SK-N-SH treated with all-trans-retinoic acid at 6 μM for 48 hours (cell line): ENCODE measurements at regions not wholly inside any gene's neighbourhood (a gene's known extent, or its start where the extent isn't known, plus 50 kb on each side); places are given as distances from the start of the nearest gene placed in this dataset.

Experiments
- ATAC-seq: fragments of 200-7000 bp; cut with Tn5 transposase; 3 replicates; pipeline ENCODE4 v1.9.1; 2020; ENCODE audit warnings: mild to moderate bottlenecking, moderate library complexity
- ARNTL ChIP-seq: fragments of 450-650 bp; formaldehyde crosslinking; IDR thresholded peaks from 2 replicates; pipeline ENCODE4 v1.5.0; 2020; ENCODE audit warnings: low read depth, mild to moderate bottlenecking, moderate library complexity, borderline replicate concordance
- BACH2 ChIP-seq: fragments of 250-450 bp; sonication (Bioruptor Pico); IDR thresholded peaks from 2 replicates; pipeline ENCODE4 v1.9.0; 2021; ENCODE audit warnings: mild to moderate bottlenecking, borderline replicate concordance
- CREB5 ChIP-seq: fragments of 250-450 bp; sonication (Bioruptor Pico); IDR thresholded peaks from 2 replicates; pipeline ENCODE4 v1.5.1; 2020; ENCODE audit warnings: low read depth, mild to moderate bottlenecking, moderate library complexity
- CSDC2 ChIP-seq: fragments of 250-450 bp; sonication (Bioruptor Pico); IDR thresholded peaks from 2 replicates; pipeline ENCODE4 v1.5.0; 2020; ENCODE audit warnings: mild to moderate bottlenecking, moderate library complexity
- ESRRG ChIP-seq: fragments of 250-450 bp; sonication (Bioruptor Pico); IDR thresholded peaks from 2 replicates; pipeline ENCODE4 v1.6.1; 2021; ENCODE audit warnings: mild to moderate bottlenecking
- OSR1 ChIP-seq: fragments of 250-450 bp; sonication (Bioruptor Pico); IDR thresholded peaks from 2 replicates; pipeline ENCODE4 v1.8.0; 2022; ENCODE audit warnings: moderate library complexity, mild to moderate bottlenecking, inconsistent platforms
- PPARA ChIP-seq: fragments of 250-450 bp; sonication (Bioruptor Pico); IDR thresholded peaks from 2 replicates; pipeline ENCODE4 v1.5.0; 2020; ENCODE audit warnings: mild to moderate bottlenecking, borderline replicate concordance
- RARB ChIP-seq: fragments of 250-450 bp; sonication (Bioruptor Pico); IDR thresholded peaks from 2 replicates; pipeline ENCODE4 v1.8.0; 2021; ENCODE audit warnings: mild to moderate bottlenecking, moderate library complexity
- SNAI2 ChIP-seq: fragments of 250-450 bp; sonication (Bioruptor Pico); IDR thresholded peaks from 2 replicates; pipeline ENCODE4 v1.5.0; 2020; ENCODE audit warnings: mild to moderate bottlenecking, moderate library complexity
- TCF4 ChIP-seq: fragments of 250-450 bp; sonication (Bioruptor Pico); IDR thresholded peaks from 2 replicates; pipeline ENCODE4 v1.8.0; 2021; ENCODE audit warnings: mild to moderate bottlenecking, moderate library complexity, borderline replicate concordance
- TOX ChIP-seq: fragments of 250-450 bp; sonication (Bioruptor Pico); IDR thresholded peaks from 2 replicates; pipeline ENCODE4 v1.8.0; 2021; ENCODE audit warnings: mild to moderate bottlenecking, moderate library complexity, borderline replicate concordance
- ZC3H10 ChIP-seq: fragments of 250-450 bp; sonication (Bioruptor Pico); IDR thresholded peaks from 2 replicates; pipeline ENCODE4 v1.5.1; 2021; ENCODE audit warnings: mild to moderate bottlenecking, moderate library complexity
- ZFP3 ChIP-seq: fragments of 250-450 bp; sonication (Bioruptor Pico); IDR thresholded peaks from 2 replicates; pipeline ENCODE4 v1.5.0; 2020; ENCODE audit warnings: mild to moderate bottlenecking, moderate library complexity
- ZFP30 ChIP-seq: fragments of 450-650 bp; formaldehyde crosslinking; IDR thresholded peaks from 2 replicates; pipeline ENCODE4 v1.5.0; 2022; ENCODE audit warnings: mild to moderate bottlenecking, moderate library complexity
- ZNF565 ChIP-seq: fragments of 450-650 bp; formaldehyde crosslinking; conservative IDR thresholded peaks from 2 replicates; pipeline ENCODE4 v1.5.0; 2020; ENCODE audit warnings: low read depth, mild to moderate bottlenecking, moderate library complexity
- ZNF8 ChIP-seq: fragments of 450-650 bp; formaldehyde crosslinking; IDR thresholded peaks from 2 replicates; pipeline ENCODE4 v1.5.0; 2020; ENCODE audit warnings: mild to moderate bottlenecking, moderate library complexity
- TF ChIP-seq, protein P1 (sequence below): fragments of 250-450 bp; sonication (Bioruptor Pico); IDR thresholded peaks from 2 replicates; pipeline ENCODE4 v1.5.1; 2021; ENCODE audit warnings: mild to moderate bottlenecking, moderate library complexity
- TF ChIP-seq, protein P2 (sequence below): fragments of 250-450 bp; sonication (Bioruptor Pico); IDR thresholded peaks from 2 replicates; pipeline ENCODE4 v1.8.0; 2020; ENCODE audit warnings: mild to moderate bottlenecking, moderate library complexity, borderline replicate concordance
- TF ChIP-seq, protein P3 (sequence below): fragments of 250-450 bp; sonication (Bioruptor Pico); IDR thresholded peaks from 2 replicates; pipeline ENCODE4 v1.5.0; 2020; ENCODE audit warnings: mild to moderate bottlenecking, moderate library complexity
- TF ChIP-seq, protein P4 (sequence below): fragments of 250-450 bp; sonication (Bioruptor Pico); IDR thresholded peaks from 2 replicates; pipeline ENCODE4 v1.8.0; 2021; ENCODE audit warnings: low read depth, mild to moderate bottlenecking, moderate library complexity, borderline replicate concordance

DNA sequence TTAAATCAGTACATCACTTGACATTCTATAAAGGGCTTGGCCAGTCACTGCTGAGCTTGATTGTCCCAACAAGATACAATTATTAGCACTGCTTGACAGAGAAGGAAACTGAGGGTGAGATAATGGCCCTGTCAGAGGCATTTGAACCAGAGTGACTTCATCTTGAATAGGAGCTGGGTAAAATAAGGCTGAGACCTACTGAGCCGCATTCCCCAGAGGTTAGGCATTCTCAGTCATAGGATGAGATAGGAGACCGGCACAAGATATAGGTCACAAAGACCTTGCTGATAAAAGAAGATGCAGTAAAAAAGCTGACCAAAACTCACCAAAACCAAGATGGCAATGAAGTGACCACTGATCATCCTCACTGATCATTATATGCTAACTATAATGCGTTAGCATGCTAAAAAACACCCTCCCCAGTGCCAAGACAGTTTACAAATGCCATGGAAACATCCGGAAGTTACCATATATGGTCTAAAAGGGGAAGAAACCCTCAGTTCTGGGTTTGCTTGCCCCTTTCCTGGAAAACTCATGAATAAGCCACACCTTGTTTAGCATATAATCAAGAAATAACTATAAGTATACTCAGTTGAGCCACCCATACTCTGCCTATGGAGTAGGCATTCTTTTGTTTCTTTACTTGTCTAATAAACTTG lies 239.1 kb upstream of the SETMAR start:
- TF ChIP-seq OSR1 (CRISPR knock-in tag) (no peak), CSDC2 (CRISPR knock-in tag) (no peak), RARB (CRISPR knock-in tag) (no peak), TCF4 (CRISPR knock-in tag) (no peak), BACH2 (CRISPR knock-in tag) (no peak), ZFP3 (CRISPR knock-in tag) (no peak), ESRRG (CRISPR knock-in tag) (no peak), ZC3H10 (CRISPR knock-in tag) (no peak), TOX (CRISPR knock-in tag) (no peak), SNAI2 (CRISPR knock-in tag) (no peak), ZNF8 (no peak)
- TF ChIP-seq, protein P1, sequence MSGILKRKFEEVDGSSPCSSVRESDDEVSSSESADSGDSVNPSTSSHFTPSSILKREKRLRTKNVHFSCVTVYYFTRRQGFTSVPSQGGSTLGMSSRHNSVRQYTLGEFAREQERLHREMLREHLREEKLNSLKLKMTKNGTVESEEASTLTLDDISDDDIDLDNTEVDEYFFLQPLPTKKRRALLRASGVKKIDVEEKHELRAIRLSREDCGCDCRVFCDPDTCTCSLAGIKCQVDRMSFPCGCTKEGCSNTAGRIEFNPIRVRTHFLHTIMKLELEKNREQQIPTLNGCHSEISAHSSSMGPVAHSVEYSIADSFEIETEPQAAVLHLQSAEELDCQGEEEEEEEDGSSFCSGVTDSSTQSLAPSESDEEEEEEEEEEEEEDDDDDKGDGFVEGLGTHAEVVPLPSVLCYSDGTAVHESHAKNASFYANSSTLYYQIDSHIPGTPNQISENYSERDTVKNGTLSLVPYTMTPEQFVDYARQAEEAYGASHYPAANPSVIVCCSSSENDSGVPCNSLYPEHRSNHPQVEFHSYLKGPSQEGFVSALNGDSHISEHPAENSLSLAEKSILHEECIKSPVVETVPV (CRISPR knock-in tag), result no peak
- TF ChIP-seq, protein P2, sequence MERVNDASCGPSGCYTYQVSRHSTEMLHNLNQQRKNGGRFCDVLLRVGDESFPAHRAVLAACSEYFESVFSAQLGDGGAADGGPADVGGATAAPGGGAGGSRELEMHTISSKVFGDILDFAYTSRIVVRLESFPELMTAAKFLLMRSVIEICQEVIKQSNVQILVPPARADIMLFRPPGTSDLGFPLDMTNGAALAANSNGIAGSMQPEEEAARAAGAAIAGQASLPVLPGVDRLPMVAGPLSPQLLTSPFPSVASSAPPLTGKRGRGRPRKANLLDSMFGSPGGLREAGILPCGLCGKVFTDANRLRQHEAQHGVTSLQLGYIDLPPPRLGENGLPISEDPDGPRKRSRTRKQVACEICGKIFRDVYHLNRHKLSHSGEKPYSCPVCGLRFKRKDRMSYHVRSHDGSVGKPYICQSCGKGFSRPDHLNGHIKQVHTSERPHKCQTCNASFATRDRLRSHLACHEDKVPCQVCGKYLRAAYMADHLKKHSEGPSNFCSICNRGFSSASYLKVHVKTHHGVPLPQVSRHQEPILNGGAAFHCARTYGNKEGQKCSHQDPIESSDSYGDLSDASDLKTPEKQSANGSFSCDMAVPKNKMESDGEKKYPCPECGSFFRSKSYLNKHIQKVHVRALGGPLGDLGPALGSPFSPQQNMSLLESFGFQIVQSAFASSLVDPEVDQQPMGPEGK (CRISPR knock-in tag), result no peak
- TF ChIP-seq, protein P3, sequence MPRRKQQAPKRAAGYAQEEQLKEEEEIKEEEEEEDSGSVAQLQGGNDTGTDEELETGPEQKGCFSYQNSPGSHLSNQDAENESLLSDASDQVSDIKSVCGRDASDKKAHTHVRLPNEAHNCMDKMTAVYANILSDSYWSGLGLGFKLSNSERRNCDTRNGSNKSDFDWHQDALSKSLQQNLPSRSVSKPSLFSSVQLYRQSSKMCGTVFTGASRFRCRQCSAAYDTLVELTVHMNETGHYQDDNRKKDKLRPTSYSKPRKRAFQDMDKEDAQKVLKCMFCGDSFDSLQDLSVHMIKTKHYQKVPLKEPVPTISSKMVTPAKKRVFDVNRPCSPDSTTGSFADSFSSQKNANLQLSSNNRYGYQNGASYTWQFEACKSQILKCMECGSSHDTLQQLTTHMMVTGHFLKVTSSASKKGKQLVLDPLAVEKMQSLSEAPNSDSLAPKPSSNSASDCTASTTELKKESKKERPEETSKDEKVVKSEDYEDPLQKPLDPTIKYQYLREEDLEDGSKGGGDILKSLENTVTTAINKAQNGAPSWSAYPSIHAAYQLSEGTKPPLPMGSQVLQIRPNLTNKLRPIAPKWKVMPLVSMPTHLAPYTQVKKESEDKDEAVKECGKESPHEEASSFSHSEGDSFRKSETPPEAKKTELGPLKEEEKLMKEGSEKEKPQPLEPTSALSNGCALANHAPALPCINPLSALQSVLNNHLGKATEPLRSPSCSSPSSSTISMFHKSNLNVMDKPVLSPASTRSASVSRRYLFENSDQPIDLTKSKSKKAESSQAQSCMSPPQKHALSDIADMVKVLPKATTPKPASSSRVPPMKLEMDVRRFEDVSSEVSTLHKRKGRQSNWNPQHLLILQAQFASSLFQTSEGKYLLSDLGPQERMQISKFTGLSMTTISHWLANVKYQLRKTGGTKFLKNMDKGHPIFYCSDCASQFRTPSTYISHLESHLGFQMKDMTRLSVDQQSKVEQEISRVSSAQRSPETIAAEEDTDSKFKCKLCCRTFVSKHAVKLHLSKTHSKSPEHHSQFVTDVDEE, result no peak
- ATAC-seq, result no peak

DNA sequence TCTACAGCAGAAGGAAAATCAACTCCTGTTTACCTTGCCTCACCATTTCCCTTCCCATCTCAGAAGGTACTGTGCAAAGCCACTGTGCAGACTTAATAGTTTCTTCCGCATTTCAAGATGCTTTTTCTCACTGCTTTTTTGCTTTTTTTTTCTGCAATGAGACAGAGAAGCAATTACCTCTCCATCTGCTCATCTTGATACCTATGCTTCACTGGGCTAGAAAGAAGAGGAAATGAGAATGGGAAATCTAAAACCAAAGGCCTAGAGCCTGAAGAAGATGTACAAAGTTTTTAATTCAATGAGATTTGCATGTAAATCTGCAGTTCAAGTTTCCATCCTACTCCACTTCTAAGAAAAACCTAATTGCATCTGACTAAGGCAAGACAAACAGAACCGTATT lies 238.1 kb upstream of the SETMAR start:
- ATAC-seq, result no peak
- TF ChIP-seq SNAI2 (CRISPR knock-in tag) (no peak), ZNF565 (CRISPR knock-in tag) (no peak), TOX (CRISPR knock-in tag) (no peak), ESRRG (CRISPR knock-in tag) (no peak)
- TF ChIP-seq, protein P4, sequence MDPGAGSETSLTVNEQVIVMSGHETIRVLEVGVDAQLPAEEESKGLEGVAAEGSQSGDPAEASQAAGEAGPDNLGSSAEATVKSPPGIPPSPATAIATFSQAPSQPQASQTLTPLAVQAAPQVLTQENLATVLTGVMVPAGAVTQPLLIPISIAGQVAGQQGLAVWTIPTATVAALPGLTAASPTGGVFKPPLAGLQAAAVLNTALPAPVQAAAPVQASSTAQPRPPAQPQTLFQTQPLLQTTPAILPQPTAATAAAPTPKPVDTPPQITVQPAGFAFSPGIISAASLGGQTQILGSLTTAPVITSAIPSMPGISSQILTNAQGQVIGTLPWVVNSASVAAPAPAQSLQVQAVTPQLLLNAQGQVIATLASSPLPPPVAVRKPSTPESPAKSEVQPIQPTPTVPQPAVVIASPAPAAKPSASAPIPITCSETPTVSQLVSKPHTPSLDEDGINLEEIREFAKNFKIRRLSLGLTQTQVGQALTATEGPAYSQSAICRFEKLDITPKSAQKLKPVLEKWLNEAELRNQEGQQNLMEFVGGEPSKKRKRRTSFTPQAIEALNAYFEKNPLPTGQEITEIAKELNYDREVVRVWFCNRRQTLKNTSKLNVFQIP (CRISPR knock-in tag), result no peak
- TF ChIP-seq, protein P1 (CRISPR knock-in tag), result no peak

- no peak for ATAC-seq
- TF ChIP-seq OSR1 (CRISPR knock-in tag) (no peak), ZNF8 (no peak), ZFP3 (CRISPR knock-in tag) (no peak), ARNTL (CRISPR knock-in tag) (no peak), BACH2 (CRISPR knock-in tag) (no peak), SNAI2 (CRISPR knock-in tag) (no peak), CSDC2 (CRISPR knock-in tag) (no peak), CREB5 (CRISPR knock-in tag) (no peak), PPARA (CRISPR knock-in tag) (no peak), RARB (CRISPR knock-in tag) (no peak), ZNF565 (CRISPR knock-in tag) (no peak), ZFP30 (no peak), TOX (CRISPR knock-in tag) (no peak)
- TF ChIP-seq, protein P1 (CRISPR knock-in tag), result no peak
- TF ChIP-seq, protein P3, result no peak
These were observed 237.6 kb upstream of the SETMAR start for GRCh38 chr3:4065554-4065953.
